Colonic mucosa (tissue), 4 donors: ENCODE measurements at regions not wholly inside any gene's neighbourhood (a gene's known extent, or its start where the extent isn't known, plus 50 kb on each side); places are given as distances from the start of the nearest gene placed in this dataset.

Experiments used
- DNase-seq: peaks from one replicate; pipeline ENCODE4 v3.0.0-alpha.2; 2020
- H3K27ac ChIP-seq: fragments of 200-600 bp; one replicate; pipeline ENCODE4 v1.8.0; 2021
- H3K27me3 ChIP-seq: fragments of 200-600 bp; one replicate; pipeline ENCODE4 v1.8.0; 2021
- H3K36me3 ChIP-seq: fragments of 200-600 bp; one replicate; pipeline ENCODE4 v1.8.0; 2021
- H3K4me1 ChIP-seq: fragments of 200-600 bp; one replicate; pipeline ENCODE4 v1.8.0; 2021; ENCODE audit warnings: mild to moderate bottlenecking
- H3K4me3 ChIP-seq: fragments of 200-600 bp; one replicate; pipeline ENCODE4 v1.8.0; 2021
- H3K9ac ChIP-seq, 2 donors: one replicate each; pipeline ENCODE4 v1.7.0; 2013; ENCODE audit warnings: control low read depth in 2 of 2, low read depth in 2 of 2, low read length in 2 of 2
- H3K9me3 ChIP-seq: fragments of 200-600 bp; one replicate; pipeline ENCODE4 v1.8.0; 2021
- CTCF ChIP-seq: fragments of 200-600 bp; IDR thresholded peaks from one replicate; pipeline ENCODE4 v1.8.0; 2022; ENCODE audit warnings: antibody characterized with exemption, mild to moderate bottlenecking
- intact Hi-C: fragments of 100-400 bp; cut with DNase I; formaldehyde crosslinking; loops from one replicate; pipeline ENCODE4 v1.14.1; 2022
- donor health status: healthy.
- donor health status: DM: no; HTN: no; CAD: no.
- donor health status: DM: no; HTN: no; CAD: no.

GRCh38 chr6:156053626-156054025, 598.0 kb upstream of the NOX3 start:
- Histone ChIP-seq H3K27me3 (no peaks in the 10 kb centered on the region), H3K4me1 (no peaks in the 10 kb centered on the region), H3K9me3 (no peaks in the 10 kb centered on the region), H3K36me3 (no peaks in the 10 kb centered on the region), H3K27ac (no peak overlapping the region), H3K9ac (no peak overlapping the region), H3K4me3 (no peak overlapping the region)
- DNase-seq = no peak
- intact Hi-C loops = no loop called here
- TF ChIP-seq CTCF = no peak

GRCh38 chr6:156046841-156047449, 591.3 kb upstream of the NOX3 start:
- DNase-seq = no peak
- H3K9ac ChIP-seq = no peak overlapping the region
- H3K9me3 ChIP-seq = no peaks in the 10 kb centered on the region
- no peak overlapping the region for H3K27ac ChIP-seq
- intact Hi-C loops = no loop called here
- H3K27me3 ChIP-seq = no peaks in the 10 kb centered on the region
- TF ChIP-seq CTCF = no peak
- H3K4me1 ChIP-seq = no peaks in the 10 kb centered on the region
- no peaks in the 10 kb centered on the region for H3K36me3 ChIP-seq
- H3K4me3 ChIP-seq = no peak overlapping the region

DNA sequence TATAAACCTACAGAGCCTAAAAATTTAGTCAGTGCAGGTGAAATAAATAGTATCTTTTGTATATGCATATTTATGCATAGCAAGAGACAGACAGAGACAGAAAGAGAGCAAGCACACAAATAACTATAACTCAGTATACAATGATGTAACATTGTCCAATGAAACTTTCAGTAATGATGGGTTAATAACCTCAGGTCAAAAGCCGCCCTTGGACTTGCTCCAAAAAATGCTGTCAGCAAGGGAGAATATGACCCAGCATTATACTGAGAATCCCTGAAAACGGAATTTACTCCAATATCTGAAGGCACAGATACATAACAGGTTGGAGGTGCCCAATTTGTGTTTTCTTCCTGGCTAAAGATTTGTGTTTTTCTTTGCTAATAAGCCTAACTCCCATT, 590.6 kb upstream of the NOX3 start:
- Histone ChIP-seq H3K9ac (no peak overlapping the region), H3K4me1 (no peaks in the 10 kb centered on the region), H3K27ac (no peak overlapping the region), H3K27me3 (no peaks in the 10 kb centered on the region), H3K4me3 (no peak overlapping the region), H3K36me3 (no peaks in the 10 kb centered on the region), H3K9me3 (no peaks in the 10 kb centered on the region)
- intact Hi-C loops = no loop called here
- TF ChIP-seq CTCF = no peak
- no peak for DNase-seq

- no peak for DNase-seq
- TF ChIP-seq CTCF = no peak
- Histone ChIP-seq H3K27me3 (no peaks in the 10 kb centered on the region), H3K9me3 (no peaks in the 10 kb centered on the region), H3K36me3 (no peaks in the 10 kb centered on the region), H3K4me3 (no peak overlapping the region), H3K27ac (no peak overlapping the region), H3K9ac (no peak overlapping the region), H3K4me1 (no peaks in the 10 kb centered on the region)
- intact Hi-C loops = no loop called here
Observed at GRCh38 chr6:156045401-156046267, 590.0 kb upstream of the NOX3 start.

DNA sequence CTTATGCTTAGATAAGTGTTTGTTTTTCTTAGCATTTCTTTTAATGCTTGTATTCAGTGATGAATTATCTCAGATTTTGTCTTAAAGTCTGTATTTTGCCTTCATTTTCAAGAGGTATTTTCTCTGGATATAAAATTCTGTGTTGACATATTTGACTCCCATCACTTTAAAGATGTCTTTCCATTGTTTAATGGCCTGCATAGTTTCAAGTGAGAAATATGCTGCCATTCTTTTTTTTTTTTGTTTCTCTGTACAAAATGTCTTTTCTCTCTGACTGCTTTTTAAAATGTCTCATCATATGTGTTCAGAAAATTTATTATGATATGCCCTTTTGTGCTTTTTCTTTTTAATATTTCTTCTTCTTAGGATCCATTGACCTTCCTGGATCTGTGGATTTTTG, 578.0 kb upstream of the NOX3 start:
- no peak overlapping the region for H3K27ac ChIP-seq
- H3K4me1 ChIP-seq = no peaks in the 10 kb centered on the region
- TF ChIP-seq CTCF = no peak
- H3K36me3 ChIP-seq = no peaks in the 10 kb centered on the region
- no peak for DNase-seq
- H3K27me3 ChIP-seq = no peaks in the 10 kb centered on the region
- no peak overlapping the region for H3K4me3 ChIP-seq
- no peaks in the 10 kb centered on the region for H3K9me3 ChIP-seq
- no peak overlapping the region for H3K9ac ChIP-seq
- intact Hi-C loops = no loop called here
